H1 (cell line): ENCODE measurements at regions not wholly inside any gene's neighbourhood (a gene's known extent, or its start where the extent isn't known, plus 50 kb on each side); places are given as distances from the start of the nearest gene placed in this dataset.

Experiments used
- CTCF ChIA-PET: fragments of 300-600 bp; sonication (Branson Sonifier 250); formaldehyde crosslinking; loops from one replicate; lab custom pipeline; 2021; ENCODE audit not compliant: partially characterized antibody; lab: Charles Lee
- POLR2A ChIA-PET: fragments of 300-600 bp; sonication (Branson Sonifier 250); formaldehyde crosslinking; loops from one replicate; lab custom pipeline; 2021; ENCODE audit warnings: inconsistent platforms; ENCODE audit not compliant: partially characterized antibody; lab: Charles Lee
- DNase-seq, 2 experiments: peaks; one replicate each; pipeline versions ENCODE4 v3.0.0 to v3.0.0-alpha.2; 2010 to 2022; ENCODE audit warnings: low spot score in 2 of 2, low read depth in 1 of 2, mixed read lengths in 1 of 2
- FAIRE-seq: peaks from 2 replicates; lab custom pipeline; 2011; peaks lifted over from hg19 to GRCh38; lab: Jason Lieb, UNC
- H2AFZ ChIP-seq: 2 replicates; pipeline ENCODE4 v1.8.1; 2012; ENCODE audit warnings: low read length, inconsistent platforms
- H2AK5ac ChIP-seq: 2 replicates; pipeline ENCODE4 v1.6.1; 2013; ENCODE audit warnings: low read depth, low read length
- H2BK120ac ChIP-seq: replicated peaks from 2 replicates; pipeline ENCODE3; 2013; ENCODE audit warnings: low read depth, low read length, inconsistent platforms
- H2BK12ac ChIP-seq: 2 replicates; pipeline ENCODE4 v1.6.1; 2013; ENCODE audit warnings: low read depth, low read length
- H2BK15ac ChIP-seq: 2 replicates; pipeline ENCODE4 v1.6.1; 2013; ENCODE audit warnings: low read length
- H2BK20ac ChIP-seq: 2 replicates; pipeline ENCODE4 v1.6.1; 2013; ENCODE audit warnings: low read length
- H2BK5ac ChIP-seq: 2 replicates; pipeline ENCODE4 v1.6.1; 2013; ENCODE audit warnings: low read depth, low read length
- H3K14ac ChIP-seq: 2 replicates; pipeline ENCODE4 v1.6.1; 2013; ENCODE audit warnings: inconsistent platforms; ENCODE audit not compliant: insufficient read length
- H3K18ac ChIP-seq: 2 replicates; pipeline ENCODE4 v1.6.1; 2013; ENCODE audit warnings: low read length; ENCODE audit errors: extremely low read depth
- H3K23ac ChIP-seq: 2 replicates; pipeline ENCODE4 v1.6.1; 2013; ENCODE audit warnings: inconsistent platforms; ENCODE audit not compliant: insufficient read length
- H3K23me2 ChIP-seq: 2 replicates; pipeline ENCODE4 v1.6.1; 2013; ENCODE audit warnings: low read depth, low read length
- H3K27ac ChIP-seq: 2 replicates; pipeline ENCODE4 v1.6.1; 2011; ENCODE audit warnings: low read depth, low read length, inconsistent platforms
- H3K27me3 ChIP-seq, 4 experiments: replicated peaks in 1 of 4; 1 replicate in 1 of 4; 2 replicates in 3 of 4; pipeline versions ENCODE4 v1.6.1 to v1.8.1; 2011 to 2013; ENCODE audit warnings: low read length in 3 of 4, mild to moderate bottlenecking in 3 of 4, inconsistent platforms in 2 of 4, mixed read lengths in 2 of 4, moderate library complexity in 1 of 4; ENCODE audit not compliant: control insufficient read depth in 3 of 4, insufficient read depth in 3 of 4; ENCODE audit errors: extremely low read depth in 1 of 4
- H3K36me3 ChIP-seq, 4 experiments: 2 replicates each; pipeline versions ENCODE4 v1.6.1 to v1.8.1; 2011 to 2013; ENCODE audit warnings: mild to moderate bottlenecking in 4 of 4, low read length in 3 of 4, moderate library complexity in 2 of 4, control low read depth in 1 of 4, inconsistent platforms in 1 of 4; ENCODE audit not compliant: insufficient read depth in 4 of 4, control insufficient read depth in 2 of 4
- H3K4ac ChIP-seq: replicated peaks from 2 replicates; pipeline ENCODE3; 2013; ENCODE audit warnings: low read length, low read depth, mixed read lengths, inconsistent platforms; ENCODE audit not compliant: insufficient read length
- H3K4me1 ChIP-seq, 4 experiments: replicated peaks in 1 of 4; 1 replicate in 1 of 4; 2 replicates in 3 of 4; pipeline versions ENCODE4 v1.6.1 to v1.8.1; 2011 to 2013; ENCODE audit warnings: low read length in 3 of 4, inconsistent platforms in 2 of 4, mixed read lengths in 1 of 4; ENCODE audit not compliant: insufficient read depth in 4 of 4, control insufficient read depth in 3 of 4
- H3K4me2 ChIP-seq, 2 experiments: 2 replicates each; pipeline versions ENCODE4 v1.6.1 to v1.8.1; 2011 to 2013; ENCODE audit warnings: low read depth in 2 of 2, low read length in 2 of 2, control low read depth in 1 of 2, inconsistent platforms in 1 of 2, mild to moderate bottlenecking in 1 of 2; ENCODE audit not compliant: insufficient read depth in 1 of 2
- H3K4me3 ChIP-seq, 4 experiments: fragments of 200-600, 300-600 bp in 1 of 4; sonication (generic), shearing (Covaris generic), sonication (Bioruptor Twin) in 1 of 4; 2 replicates each; pipeline versions ENCODE4 v1.5.1 to v1.8.1; 2011 to 2016; ENCODE audit warnings: low read length in 4 of 4, low read depth in 3 of 4, control low read depth in 2 of 4, inconsistent platforms in 2 of 4, mild to moderate bottlenecking in 2 of 4, mixed read lengths in 1 of 4, moderate library complexity in 1 of 4; ENCODE audit not compliant: insufficient read depth in 2 of 4; ENCODE audit errors: extremely low read depth in 1 of 4
- H3K56ac ChIP-seq: replicated peaks from 2 replicates; pipeline ENCODE3; 2013; ENCODE audit warnings: low read depth, mild to moderate bottlenecking, mixed read lengths, low read length, inconsistent platforms; ENCODE audit not compliant: insufficient read length
- H3K79me1 ChIP-seq: 2 replicates; pipeline ENCODE4 v1.6.1; 2013; ENCODE audit warnings: low read depth, low read length, control low read depth
- H3K79me2 ChIP-seq, 2 experiments: 2 replicates each; pipeline versions ENCODE4 v1.6.1 to v1.8.1; 2012 to 2013; ENCODE audit warnings: low read length in 2 of 2, mild to moderate bottlenecking in 2 of 2, inconsistent platforms in 1 of 2; ENCODE audit not compliant: insufficient read depth in 2 of 2, control insufficient read depth in 1 of 2
- H3K9ac ChIP-seq, 4 experiments: replicated peaks in 1 of 4; 1 replicate in 1 of 4; 2 replicates in 3 of 4; pipeline versions ENCODE4 v1.6.1 to v1.8.1; 2011 to 2013; ENCODE audit warnings: low read depth in 3 of 4, low read length in 3 of 4, control low read depth in 2 of 4, mild to moderate bottlenecking in 2 of 4, moderate library complexity in 2 of 4, inconsistent platforms in 1 of 4; ENCODE audit errors: extremely low read depth in 1 of 4
- H3K9me3 ChIP-seq, 2 experiments: 2 replicates each; pipeline versions ENCODE4 v1.6.1 to v1.8.1; 2012 to 2013; ENCODE audit warnings: mild to moderate bottlenecking in 2 of 2, moderate library complexity in 2 of 2, control low read depth in 1 of 2, inconsistent platforms in 1 of 2, low read depth in 1 of 2, low read length in 1 of 2, mixed read lengths in 1 of 2; ENCODE audit not compliant: insufficient read depth in 2 of 2
- H4K20me1 ChIP-seq, 2 experiments: replicated peaks in 1 of 2; 2 replicates each; pipeline versions ENCODE3 to v1.8.1; 2011 to 2013; ENCODE audit warnings: inconsistent platforms in 2 of 2, low read length in 2 of 2, mild to moderate bottlenecking in 1 of 2; ENCODE audit not compliant: insufficient read depth in 2 of 2, control insufficient read depth in 1 of 2
- H4K5ac ChIP-seq: 2 replicates; pipeline ENCODE4 v1.6.1; 2013; ENCODE audit warnings: low read length, low read depth, mixed read lengths, inconsistent platforms; ENCODE audit not compliant: insufficient read length
- H4K8ac ChIP-seq: 2 replicates; pipeline ENCODE4 v1.8.0; 2013; ENCODE audit warnings: mild to moderate bottlenecking, moderate library complexity, low read length, inconsistent platforms; ENCODE audit not compliant: insufficient read depth; ENCODE audit errors: extremely low read depth
- H4K91ac ChIP-seq: replicated peaks from 2 replicates; pipeline ENCODE3; 2013; ENCODE audit warnings: low read length, mixed read lengths, inconsistent platforms; ENCODE audit not compliant: insufficient read length
- ASH2L ChIP-seq: fragments of 200-600, 300-600 bp; sonication (generic); IDR thresholded peaks from one replicate; pipeline ENCODE4 v1.7.1; 2017; ENCODE audit warnings: low read length
- BCL11A ChIP-seq, 2 experiments: IDR thresholded peaks; one replicate each; pipeline ENCODE4 v1.6.1; 2011; ENCODE audit warnings: low read depth in 2 of 2, low read length in 2 of 2, mild to moderate bottlenecking in 2 of 2
- CEBPB ChIP-seq: IDR thresholded peaks from 2 replicates; pipeline ENCODE4 v1.6.1; 2012; ENCODE audit warnings: low read depth, low read length
- CTBP2 ChIP-seq: IDR thresholded peaks from 2 replicates; pipeline ENCODE4 v1.7.0; 2011; ENCODE audit warnings: borderline replicate concordance, mild to moderate bottlenecking, moderate library complexity, mixed read lengths, low read length; ENCODE audit not compliant: insufficient read depth, insufficient read length
- EGR1 ChIP-seq: IDR thresholded peaks from 2 replicates; pipeline ENCODE4 v1.6.1; 2011; ENCODE audit warnings: low read depth, low read length, borderline replicate concordance
- EZH2 ChIP-seq: fragments of 200-600 bp; sonication (generic); IDR thresholded peaks from 2 replicates; pipeline ENCODE4 v1.7.1; 2012; ENCODE audit warnings: low read depth, mild to moderate bottlenecking, moderate library complexity, low read length, inconsistent platforms; ENCODE audit not compliant: severe bottlenecking
- KDM1A ChIP-seq: fragments of 200-600, 300-600 bp; sonication (generic); IDR thresholded peaks from 2 replicates; pipeline ENCODE4 v1.7.1; 2016; ENCODE audit warnings: mild to moderate bottlenecking, low read length, borderline replicate concordance
- KDM4A ChIP-seq: IDR thresholded peaks from one replicate; pipeline ENCODE4 v1.7.1; 2012; ENCODE audit warnings: low read depth, mild to moderate bottlenecking, moderate library complexity, low read length, inconsistent platforms; ENCODE audit not compliant: severe bottlenecking
- MAFK ChIP-seq: IDR thresholded peaks from 2 replicates; pipeline ENCODE4 v1.6.1; 2012; ENCODE audit warnings: low read depth, mild to moderate bottlenecking, improper control_type of control experiment, low read length
- POLR2AphosphoS5 ChIP-seq: IDR thresholded peaks from 2 replicates; pipeline ENCODE4 v1.6.1; 2011; ENCODE audit warnings: low read depth, low read length
- RBBP5 ChIP-seq: IDR thresholded peaks from 2 replicates; pipeline ENCODE4 v1.7.1; 2012; ENCODE audit warnings: low read depth, mild to moderate bottlenecking, inconsistent platforms, low read length, moderate library complexity, borderline replicate concordance
- SIX5 ChIP-seq: IDR thresholded peaks from 2 replicates; pipeline ENCODE4 v1.6.1; 2011; ENCODE audit warnings: mild to moderate bottlenecking, low read depth, low read length
- TEAD4 ChIP-seq: IDR thresholded peaks from 2 replicates; pipeline ENCODE4 v1.6.1; 2012; ENCODE audit warnings: low read depth, low read length, inconsistent platforms, mixed read lengths
- YY1 ChIP-seq: IDR thresholded peaks from 2 replicates; pipeline ENCODE4 v1.6.1; 2011; ENCODE audit warnings: low read depth, mild to moderate bottlenecking, low read length
- whole genome bisulfite sequencing, 2 experiments: shearing (Covaris generic) in 1 of 2; methylation state at CpG; one replicate each; pipeline versions ENCODE4 v1.1.6 to v1.1.7; 2013 to 2015; ENCODE audit warnings: low lambda C conversion rate in 2 of 2, mixed read lengths in 2 of 2, inconsistent platforms in 1 of 2, low coverage in 1 of 2, missing lambda C conversion rate in 1 of 2; ENCODE audit not compliant: insufficient replicate concordance in 2 of 2, insufficient coverage in 1 of 2, insufficient read length in 1 of 2; ENCODE audit errors: extremely low coverage in 1 of 2, missing lambda C conversion rate in 1 of 2; 5-methylcytosine and 5-hydroxymethylcytosine counted together
- TF ChIP-seq, protein P1 (sequence below): IDR thresholded peaks from 2 replicates; pipeline ENCODE4 v1.6.1; 2012; ENCODE audit warnings: inconsistent platforms

DNA sequence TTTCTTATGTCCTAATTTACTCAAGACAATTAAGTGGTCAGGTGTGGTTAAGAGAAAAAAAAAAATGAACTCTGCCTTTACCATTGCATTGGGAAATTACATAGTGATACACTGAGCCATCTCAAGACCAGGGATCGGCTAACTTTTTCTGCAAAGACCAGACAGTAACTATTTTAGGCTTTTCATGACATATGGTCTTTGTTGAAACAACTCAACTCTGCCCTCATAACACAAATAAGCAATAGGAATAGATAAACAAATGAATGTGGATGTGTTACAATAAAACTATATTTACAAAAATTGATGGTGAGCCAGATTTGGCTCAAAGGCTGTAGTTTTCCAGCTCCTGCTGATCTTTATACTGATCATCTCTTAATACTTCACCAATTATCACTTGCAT, 632.6 kb upstream of the INTU start:
- Histone ChIP-seq H2BK20ac (no peak overlapping the region), H3K36me3 (no peaks in the 10 kb centered on the region), H3K9me3 (no peaks in the 10 kb centered on the region), H2BK12ac (no peak overlapping the region), H3K79me2 (no peaks in the 10 kb centered on the region), H3K23me2 (no peaks in the 10 kb centered on the region), H3K4me3 (no peak overlapping the region), H3K27ac (no peak overlapping the region), H3K4me1 (no peaks in the 10 kb centered on the region), H3K27me3 (no peaks in the 10 kb centered on the region), H3K9ac (no peak overlapping the region), H3K79me1 (no peaks in the 10 kb centered on the region), H3K4ac (no peak overlapping the region), H2AK5ac (no peak overlapping the region), H3K23ac (no peak overlapping the region), H3K18ac (no peak overlapping the region), H2BK120ac (no peak overlapping the region), H4K20me1 (no peaks in the 10 kb centered on the region), H3K14ac (no peak overlapping the region), H4K5ac (no peak overlapping the region), H2BK15ac (no peak overlapping the region), H4K8ac (no peak overlapping the region), H2AFZ (no peak overlapping the region), H2BK5ac (no peak overlapping the region), H4K91ac (no peak overlapping the region), H3K56ac (no peak overlapping the region), H3K4me2 (no peak overlapping the region)
- WGBS, 2 experiments, result 100% methylated on average over 1 of the region's 1 CpG; no CpG with 5 or more reads in 1 of the 2 experiments
- ChIA-PET POLR2A (no interaction called here), CTCF (no interaction called here)
- DNase-seq (no peak), FAIRE-seq (no peak)
- TF ChIP-seq EGR1, result no peak
- no peak for TF ChIP-seq KDM1A
- no peak for TF ChIP-seq RBBP5
- no peak for TF ChIP-seq POLR2AphosphoS5
- TF ChIP-seq KDM4A, result no peak
- TF ChIP-seq CEBPB, result no peak
- TF ChIP-seq TEAD4, result no peak
- TF ChIP-seq YY1, result no peak
- TF ChIP-seq, protein P1, sequence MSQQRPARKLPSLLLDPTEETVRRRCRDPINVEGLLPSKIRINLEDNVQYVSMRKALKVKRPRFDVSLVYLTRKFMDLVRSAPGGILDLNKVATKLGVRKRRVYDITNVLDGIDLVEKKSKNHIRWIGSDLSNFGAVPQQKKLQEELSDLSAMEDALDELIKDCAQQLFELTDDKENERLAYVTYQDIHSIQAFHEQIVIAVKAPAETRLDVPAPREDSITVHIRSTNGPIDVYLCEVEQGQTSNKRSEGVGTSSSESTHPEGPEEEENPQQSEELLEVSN, result no peak
- no peak for TF ChIP-seq SIX5
- no peak for TF ChIP-seq BCL11A (IDR thresholded peaks at IDR 0.05; ENCODE audit: low read depth in 2 of 2, low read length in 2 of 2)
- TF ChIP-seq CTBP2, result no peak
- TF ChIP-seq MAFK, result no peak
- no peak for TF ChIP-seq EZH2
- TF ChIP-seq ASH2L, result no peak
